ENCODE measurements at regions not wholly inside any gene's neighbourhood (a gene's known extent, or its start where the extent isn't known, plus 50 kb on each side); places are given as distances from the start of the nearest gene placed in this dataset.
"Not testable (repeated sequence)": the region's sequence is repeated elsewhere in the genome, so short reads cannot be mapped to it uniquely, and the experiment has no call there.

DNA sequence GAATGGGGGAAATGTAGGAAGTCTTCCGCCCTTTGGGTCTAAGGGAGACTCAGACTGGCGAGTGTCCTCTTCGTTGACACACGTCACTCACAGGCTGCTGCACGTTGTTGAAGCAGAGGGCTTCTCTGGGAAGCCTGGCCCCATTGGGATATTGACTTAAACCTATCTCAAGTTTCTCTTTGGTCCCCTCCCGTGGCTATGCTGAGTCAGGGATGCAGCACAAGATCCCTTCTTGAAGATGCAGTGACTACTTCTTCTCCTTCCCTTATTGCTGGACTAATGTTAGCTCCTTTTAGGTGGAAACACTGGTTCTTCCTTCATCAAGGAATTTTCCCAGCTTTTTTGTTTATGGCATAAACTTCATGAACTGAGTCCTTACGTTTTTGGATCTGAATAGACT, 89.8 kb upstream of the CCDC71L start:
- no peak for TF ChIP-seq CTCF (IDR thresholded peaks at IDR 0.05; ENCODE audit: low read length, missing control alignments)
- H3K4me3 ChIP-seq (replicated peaks; ENCODE audit: low read depth, low read length) = no peak overlapping the region
- no peak for DNase-seq (ENCODE audit: low read depth)

GRCh38 chr7:106752367-106752766, 91.4 kb upstream of the CCDC71L start:
- no peak for DNase-seq (ENCODE audit: low read depth)
- no peak for TF ChIP-seq CTCF (IDR thresholded peaks at IDR 0.05; ENCODE audit: low read length, missing control alignments)
- no peak overlapping the region for H3K4me3 ChIP-seq (replicated peaks; ENCODE audit: low read depth, low read length)

DNA sequence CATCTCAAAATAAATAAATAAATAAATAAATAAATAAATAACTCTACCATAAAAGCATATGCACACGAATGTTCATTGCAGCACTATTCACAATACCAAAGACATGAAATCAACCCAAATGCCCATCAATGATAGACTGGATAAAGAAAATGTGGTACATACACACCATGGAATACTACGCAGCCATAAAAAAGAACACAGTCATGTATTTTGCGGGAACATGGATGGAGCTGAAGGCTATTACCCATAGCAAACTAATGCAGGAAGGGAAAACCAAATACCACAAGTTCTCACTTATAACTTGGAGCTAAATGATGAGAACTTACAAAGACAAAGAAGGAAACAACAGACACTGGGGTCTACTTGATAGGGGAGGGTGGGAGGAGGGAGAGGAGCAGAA, 94.1 kb upstream of the CCDC71L start:
- not testable (repeated sequence) for H3K4me3 ChIP-seq (replicated peaks; ENCODE audit: low read depth, low read length); DNase-seq (ENCODE audit: low read depth)

GRCh38 chr7:106755641-106756040, 94.7 kb upstream of the CCDC71L start:
- TF ChIP-seq CTCF (IDR thresholded peaks at IDR 0.05; ENCODE audit: low read length, missing control alignments) = no peak
- DNase-seq (ENCODE audit: low read depth) = no peak
- no peak overlapping the region for H3K4me3 ChIP-seq (replicated peaks; ENCODE audit: low read depth, low read length)

GRCh38 chr7:106756071-106756470, 95.1 kb upstream of the CCDC71L start:
- TF ChIP-seq CTCF (IDR thresholded peaks at IDR 0.05; ENCODE audit: low read length, missing control alignments) = no peak
- H3K4me3 ChIP-seq (replicated peaks; ENCODE audit: low read depth, low read length) = no peak overlapping the region
- no peak for DNase-seq (ENCODE audit: low read depth)

DNA sequence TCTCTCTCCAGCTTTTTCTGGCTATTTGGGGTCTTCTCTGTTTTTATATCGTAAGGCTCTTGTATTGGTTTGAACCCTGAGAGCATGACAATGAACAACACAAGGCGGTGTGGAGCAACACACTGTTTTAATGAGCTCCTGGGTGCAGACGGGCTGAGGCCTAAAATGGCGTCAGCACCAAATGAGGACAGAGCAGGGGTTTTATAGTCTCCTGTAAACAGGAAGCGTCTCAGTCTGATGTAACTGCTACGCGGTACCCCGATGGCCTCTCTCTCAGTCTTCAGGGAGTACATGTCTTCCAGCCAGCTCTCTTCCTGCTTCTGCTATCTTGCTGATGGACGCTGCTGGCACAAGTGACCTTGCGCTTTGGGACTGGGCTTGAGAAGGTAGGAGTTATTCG, 95.9 kb upstream of the CCDC71L start:
- DNase-seq (ENCODE audit: low read depth) = no peak
- H3K4me3 ChIP-seq (replicated peaks; ENCODE audit: low read depth, low read length) = no peak overlapping the region
- no peak for TF ChIP-seq CTCF (IDR thresholded peaks at IDR 0.05; ENCODE audit: low read length, missing control alignments)

- DNase-seq (ENCODE audit: low read depth) = peak; percentile 59
- TF ChIP-seq CTCF (IDR thresholded peaks at IDR 0.05; ENCODE audit: low read length, missing control alignments) = no peak
- H3K4me3 ChIP-seq (replicated peaks; ENCODE audit: low read depth, low read length) = no peak overlapping the region
Measured at GRCh38 chr7:106757846-106758245, 96.9 kb upstream of the CCDC71L start.

DNA sequence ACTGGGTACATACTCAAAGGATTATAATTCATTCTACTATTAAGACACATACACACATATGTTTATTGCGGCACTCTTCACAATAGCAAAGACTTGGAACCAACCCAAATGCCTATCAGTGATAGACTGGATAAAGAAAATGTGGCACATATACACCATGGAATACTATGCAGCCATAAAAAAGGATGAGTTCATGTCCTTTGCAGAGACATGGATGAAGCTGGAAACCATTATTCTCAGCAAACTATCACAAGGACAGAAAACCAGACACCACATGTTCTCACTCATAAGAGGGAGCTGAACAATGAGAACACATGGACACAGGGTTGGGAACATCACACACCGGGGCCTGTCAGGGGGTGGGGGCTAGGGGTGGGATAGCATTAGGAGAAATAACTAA, 101.9 kb upstream of the CCDC71L start:
- H3K4me3 ChIP-seq (replicated peaks; ENCODE audit: low read depth, low read length); DNase-seq (ENCODE audit: low read depth): not testable (repeated sequence)
